HCT116 (cell line): ENCODE measurements at regions not wholly inside any gene's neighbourhood (a gene's known extent, or its start where the extent isn't known, plus 50 kb on each side); places are given as distances from the start of the nearest gene placed in this dataset.

Source experiments
- ATAC-seq: fragments of 200-7000 bp; cut with Tn5 transposase; 2 replicates; pipeline ENCODE4 v1.9.1; 2020; ENCODE audit warnings: mild to moderate bottlenecking, moderate library complexity
- BruUV-seq: library from RNA; stranded (reverse); fragments of 400-500 nt; replicated peaks from 2 replicates; lab custom pipeline; 2021; lab: Mats Ljungman, UMichigan
- CTCF ChIA-PET: fragments of 300-600 bp; sonication (Branson Sonifier 250); formaldehyde crosslinking; loops from one replicate; lab custom pipeline; 2021; ENCODE audit warnings: antibody characterized with exemption; lab: Charles Lee
- POLR2A ChIA-PET: fragments of 300-600, 350-600 bp; sonication (Branson Sonifier 250); formaldehyde crosslinking; loops from one replicate; lab custom pipeline; 2021; ENCODE audit warnings: antibody characterized with exemption; lab: Charles Lee
- RAD21 ChIA-PET, 2 experiments: fragments of 300-600 bp; sonication (Branson Sonifier 250); formaldehyde crosslinking; loops; one replicate each; lab custom pipeline; 2023; ENCODE audit warnings: low total read pairs in 2 of 2; ENCODE audit not compliant: uncharacterized antibody in 2 of 2, unreplicated experiment in 2 of 2, low non-redundant PET in 1 of 2; lab: Charles Lee
- DNase-seq: peaks from one replicate; pipeline ENCODE4 v3.0.0-alpha.2; 2010; ENCODE audit warnings: low read depth, low spot score
- H2AFZ ChIP-seq: fragments of 200-600 bp; shearing (Covaris generic), sonication (generic); 2 replicates; pipeline ENCODE4 v1.6.1; 2017; ENCODE audit warnings: low read depth, mixed run types, mixed read lengths, antibody characterized with exemption, low read length; ENCODE audit not compliant: poor library complexity, severe bottlenecking
- H3K27ac ChIP-seq: 2 replicates; pipeline ENCODE4 v1.5.1; 2012; ENCODE audit warnings: low read depth, low read length
- H3K27me3 ChIP-seq: fragments of 200-600 bp; sonication (generic); 2 replicates; pipeline ENCODE4 v1.6.1; 2016; ENCODE audit warnings: mixed run types, low read length, mixed read lengths; ENCODE audit not compliant: insufficient read depth
- H3K36me3 ChIP-seq, 2 experiments: fragments of 200-500 bp in 1 of 2; fragments of 200-600 bp in 1 of 2; sonication (Bioruptor generic) in 1 of 2; sonication (generic) in 1 of 2; 2 replicates each; pipeline versions ENCODE4 v1.5.1 to v1.6.1; 2014 to 2016; ENCODE audit warnings: low read length in 2 of 2, inconsistent platforms in 1 of 2, mixed read lengths in 1 of 2, mixed run types in 1 of 2; ENCODE audit not compliant: insufficient read depth in 2 of 2, control insufficient read depth in 1 of 2
- H3K4me1 ChIP-seq, 2 experiments: fragments of 200-600 bp in 1 of 2; sonication (generic) in 1 of 2; 2 replicates each; pipeline versions ENCODE4 v1.5.1 to v1.6.1; 2012 to 2017; ENCODE audit warnings: low read length in 2 of 2, inconsistent platforms in 1 of 2, mild to moderate bottlenecking in 1 of 2, mixed read lengths in 1 of 2, mixed run types in 1 of 2, moderate library complexity in 1 of 2; ENCODE audit not compliant: insufficient read depth in 2 of 2, control insufficient read depth in 1 of 2
- H3K4me2 ChIP-seq: fragments of 200-600 bp; sonication (generic); 2 replicates; pipeline ENCODE4 v1.6.1; 2017; ENCODE audit warnings: mixed run types, low read length, mixed read lengths
- H3K4me3 ChIP-seq, 2 experiments: fragments of 200-600 bp in 1 of 2; sonication (generic) in 1 of 2; replicated peaks in 1 of 2; 2 replicates each; pipeline ENCODE4 v1.5.1; 2011 to 2016; ENCODE audit warnings: low read length in 2 of 2, control low read depth in 1 of 2, low read depth in 1 of 2, mild to moderate bottlenecking in 1 of 2, mixed read lengths in 1 of 2, mixed run types in 1 of 2
- H3K79me2 ChIP-seq: fragments of 200-600 bp; sonication (generic); 2 replicates; pipeline ENCODE4 v1.6.1; 2017; ENCODE audit warnings: mild to moderate bottlenecking, mixed run types, low read length, moderate library complexity, mixed read lengths; ENCODE audit not compliant: insufficient read depth
- H3K9ac ChIP-seq: fragments of 200-600 bp; sonication (generic); 2 replicates; pipeline ENCODE4 v1.6.1; 2016; ENCODE audit warnings: low read length, mixed read lengths
- H3K9me2 ChIP-seq: fragments of 200-600 bp; sonication (generic), shearing (Covaris generic); 2 replicates; pipeline ENCODE4 v1.6.1; 2017; ENCODE audit warnings: mixed run types, mild to moderate bottlenecking, moderate library complexity; ENCODE audit not compliant: insufficient read depth
- H3K9me3 ChIP-seq, 2 experiments: fragments of 200-500 bp in 1 of 2; fragments of 200-600 bp in 1 of 2; sonication (Bioruptor generic) in 1 of 2; sonication (generic) in 1 of 2; 2 replicates each; pipeline ENCODE4 v1.6.1; 2014 to 2017; ENCODE audit warnings: low read length in 2 of 2, mixed read lengths in 2 of 2, inconsistent platforms in 1 of 2, low read depth in 1 of 2, mild to moderate bottlenecking in 1 of 2, mixed run types in 1 of 2, moderate library complexity in 1 of 2; ENCODE audit not compliant: control insufficient read depth in 1 of 2, insufficient read depth in 1 of 2
- H4K20me1 ChIP-seq: fragments of 200-600 bp; sonication (generic), shearing (Covaris generic); 2 replicates; pipeline ENCODE4 v1.6.1; 2017; ENCODE audit warnings: mixed run types, mild to moderate bottlenecking, moderate library complexity; ENCODE audit not compliant: insufficient read depth
- CBX3 ChIP-seq: IDR thresholded peaks from 2 replicates; pipeline ENCODE4 v1.6.1; 2012; ENCODE audit warnings: low read depth
- CEBPB ChIP-seq: IDR thresholded peaks from 2 replicates; pipeline ENCODE4 v1.6.1; 2012; ENCODE audit warnings: low read depth
- EGR1 ChIP-seq: IDR thresholded peaks from 2 replicates; pipeline ENCODE4 v1.6.1; 2012; ENCODE audit warnings: low read depth
- EZH2 ChIP-seq: fragments of 200-600 bp; sonication (generic); IDR thresholded peaks from 2 replicates; pipeline ENCODE4 v1.6.1; 2017; ENCODE audit warnings: antibody characterized with exemption, mixed run types
- EZH2phosphoT487 ChIP-seq: fragments of 200-600 bp; IDR thresholded peaks from 2 replicates; pipeline ENCODE4 v1.6.1; 2018; ENCODE audit warnings: antibody characterized with exemption, borderline replicate concordance
- MAX ChIP-seq: IDR thresholded peaks from 2 replicates; pipeline ENCODE4 v1.6.1; 2012
- RAD21 ChIP-seq: IDR thresholded peaks from 2 replicates; pipeline ENCODE4 v1.6.1; 2012; ENCODE audit warnings: low read depth, mild to moderate bottlenecking
- REST ChIP-seq: IDR thresholded peaks from 2 replicates; pipeline ENCODE4 v1.6.1; 2012; ENCODE audit warnings: low read depth
- SIN3A ChIP-seq: IDR thresholded peaks from 2 replicates; pipeline ENCODE4 v1.6.1; 2012; ENCODE audit warnings: low read depth
- SP1 ChIP-seq: IDR thresholded peaks from 2 replicates; pipeline ENCODE4 v1.6.1; 2012; ENCODE audit warnings: low read depth
- SRF ChIP-seq: IDR thresholded peaks from 2 replicates; pipeline ENCODE4 v1.6.1; 2012; ENCODE audit warnings: low read depth
- TCF7L2 ChIP-seq: IDR thresholded peaks from 2 replicates; pipeline ENCODE4 v1.7.0; 2011; ENCODE audit warnings: borderline replicate concordance, inconsistent platforms; ENCODE audit not compliant: insufficient read depth, insufficient read length; ENCODE audit errors: extremely low read depth
- YY1 ChIP-seq: IDR thresholded peaks from 2 replicates; pipeline ENCODE4 v1.6.1; 2011; ENCODE audit warnings: low read length, low read depth, moderate library complexity, mild to moderate bottlenecking; ENCODE audit not compliant: insufficient replicate concordance; ENCODE audit errors: extremely low read depth
- ZFX ChIP-seq: fragments of 450-650 bp; IDR thresholded peaks from 2 replicates; pipeline ENCODE4 v1.6.1; 2017
- intact Hi-C: fragments of 100-400 bp; cut with micrococcal nuclease; formaldehyde crosslinking; loops from 2 replicates; pipeline ENCODE4 v1.10.0; 2022
- TF ChIP-seq, protein P1 (sequence below): IDR thresholded peaks from 2 replicates; pipeline ENCODE4 v1.6.1; 2011; ENCODE audit warnings: mild to moderate bottlenecking, low read length, moderate library complexity; ENCODE audit not compliant: insufficient replicate concordance; ENCODE audit errors: extremely low read depth
- TF ChIP-seq, protein P2 (sequence below): IDR thresholded peaks from 2 replicates; pipeline ENCODE4 v1.6.1; 2012
- TF ChIP-seq, protein P3 (sequence below), 3 experiments: fragments of 200-600 bp in 1 of 3; sonication (generic) in 1 of 3; IDR thresholded peaks in 2 of 3; conservative IDR thresholded peaks in 1 of 3; 2 replicates each; pipeline ENCODE4 v1.5.1; 2012 to 2017; ENCODE audit warnings: low read depth in 2 of 3, low read length in 2 of 3, antibody characterized with exemption in 1 of 3, borderline replicate concordance in 1 of 3, control low read depth in 1 of 3, mild to moderate bottlenecking in 1 of 3, mixed read lengths in 1 of 3, mixed run types in 1 of 3, moderate library complexity in 1 of 3; ENCODE audit not compliant: insufficient read depth in 1 of 3

GRCh38 chr3:55128225-55128823 lies 200.5 kb upstream of the LRTM1 start:
- no peaks in the 10 kb centered on the region for H3K4me1 ChIP-seq
- no peaks in the 10 kb centered on the region for H3K36me3 ChIP-seq
- no peak overlapping the region for H2AFZ ChIP-seq
- TF ChIP-seq SIN3A (no peak), SRF (no peak), SP1 (no peak), ZFX (no peak), RAD21 (no peak), REST (no peak), YY1 (no peak), EZH2 (no peak), MAX (no peak), CBX3 (no peak), EGR1 (no peak), TCF7L2 (no peak), CEBPB (no peak), EZH2phosphoT487 (no peak)
- TF ChIP-seq, protein P1, sequence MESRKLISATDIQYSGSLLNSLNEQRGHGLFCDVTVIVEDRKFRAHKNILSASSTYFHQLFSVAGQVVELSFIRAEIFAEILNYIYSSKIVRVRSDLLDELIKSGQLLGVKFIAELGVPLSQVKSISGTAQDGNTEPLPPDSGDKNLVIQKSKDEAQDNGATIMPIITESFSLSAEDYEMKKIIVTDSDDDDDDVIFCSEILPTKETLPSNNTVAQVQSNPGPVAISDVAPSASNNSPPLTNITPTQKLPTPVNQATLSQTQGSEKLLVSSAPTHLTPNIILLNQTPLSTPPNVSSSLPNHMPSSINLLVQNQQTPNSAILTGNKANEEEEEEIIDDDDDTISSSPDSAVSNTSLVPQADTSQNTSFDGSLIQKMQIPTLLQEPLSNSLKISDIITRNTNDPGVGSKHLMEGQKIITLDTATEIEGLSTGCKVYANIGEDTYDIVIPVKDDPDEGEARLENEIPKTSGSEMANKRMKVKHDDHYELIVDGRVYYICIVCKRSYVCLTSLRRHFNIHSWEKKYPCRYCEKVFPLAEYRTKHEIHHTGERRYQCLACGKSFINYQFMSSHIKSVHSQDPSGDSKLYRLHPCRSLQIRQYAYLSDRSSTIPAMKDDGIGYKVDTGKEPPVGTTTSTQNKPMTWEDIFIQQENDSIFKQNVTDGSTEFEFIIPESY = no peak
- TF ChIP-seq, protein P2, sequence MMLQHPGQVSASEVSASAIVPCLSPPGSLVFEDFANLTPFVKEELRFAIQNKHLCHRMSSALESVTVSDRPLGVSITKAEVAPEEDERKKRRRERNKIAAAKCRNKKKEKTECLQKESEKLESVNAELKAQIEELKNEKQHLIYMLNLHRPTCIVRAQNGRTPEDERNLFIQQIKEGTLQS = no peak
- TF ChIP-seq, protein P3, sequence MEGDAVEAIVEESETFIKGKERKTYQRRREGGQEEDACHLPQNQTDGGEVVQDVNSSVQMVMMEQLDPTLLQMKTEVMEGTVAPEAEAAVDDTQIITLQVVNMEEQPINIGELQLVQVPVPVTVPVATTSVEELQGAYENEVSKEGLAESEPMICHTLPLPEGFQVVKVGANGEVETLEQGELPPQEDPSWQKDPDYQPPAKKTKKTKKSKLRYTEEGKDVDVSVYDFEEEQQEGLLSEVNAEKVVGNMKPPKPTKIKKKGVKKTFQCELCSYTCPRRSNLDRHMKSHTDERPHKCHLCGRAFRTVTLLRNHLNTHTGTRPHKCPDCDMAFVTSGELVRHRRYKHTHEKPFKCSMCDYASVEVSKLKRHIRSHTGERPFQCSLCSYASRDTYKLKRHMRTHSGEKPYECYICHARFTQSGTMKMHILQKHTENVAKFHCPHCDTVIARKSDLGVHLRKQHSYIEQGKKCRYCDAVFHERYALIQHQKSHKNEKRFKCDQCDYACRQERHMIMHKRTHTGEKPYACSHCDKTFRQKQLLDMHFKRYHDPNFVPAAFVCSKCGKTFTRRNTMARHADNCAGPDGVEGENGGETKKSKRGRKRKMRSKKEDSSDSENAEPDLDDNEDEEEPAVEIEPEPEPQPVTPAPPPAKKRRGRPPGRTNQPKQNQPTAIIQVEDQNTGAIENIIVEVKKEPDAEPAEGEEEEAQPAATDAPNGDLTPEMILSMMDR (IDR thresholded peaks at IDR 0.05 in 2 of 3, conservative IDR thresholded peaks at IDR 0.05 in 1 of 3; ENCODE audit: borderline replicate concordance in 1 of 3, insufficient read depth in 1 of 3, low read depth in 2 of 3, low read length in 2 of 3) = no peak
- TF ChIP-seq, all 23 proteins: peak for 0
- RAD21 ChIA-PET = no interaction called here
- H3K9ac ChIP-seq = no peak overlapping the region
- H3K9me3 ChIP-seq = peaks cover 7 to 11% of the 10 kb centered on the region in 2 experiments; a peak in 2 of 4 replicates
- no peak overlapping the region for H3K4me2 ChIP-seq
- ATAC-seq (no peak), DNase-seq (no peak)
- H3K79me2 ChIP-seq = no peaks in the 10 kb centered on the region
- no peaks in the 10 kb centered on the region for H3K9me2 ChIP-seq
- CTCF ChIA-PET = no interaction called here
- H4K20me1 ChIP-seq = no peaks in the 10 kb centered on the region
- POLR2A ChIA-PET = no interaction called here
- H3K27me3 ChIP-seq = no peaks in the 10 kb centered on the region
- intact Hi-C loops = no loop called here
- BruUV-seq = no TSS peak
- H3K4me3 ChIP-seq = no peak overlapping the region
- H3K27ac ChIP-seq = no peak overlapping the region
